Thyroid gland (tissue), 4 donors: ENCODE measurements at regions not wholly inside any gene's neighbourhood (a gene's known extent, or its start where the extent isn't known, plus 50 kb on each side); places are given as distances from the start of the nearest gene placed in this dataset.

ENCODE experiments used
- POLR2A ChIP-seq, 2 donors: fragments of 450-650 bp; IDR thresholded peaks; one replicate each; pipeline ENCODE4 v1.6.1; 2017; ENCODE audit warnings: antibody characterized with exemption in 2 of 2, mild to moderate bottlenecking in 2 of 2, moderate library complexity in 1 of 2
- TF ChIP-seq, protein P1 (sequence below), 6 experiments: fragments of 200-600 bp in 3 of 6; fragments of 450-650 bp in 3 of 6; sonication (generic) in 3 of 6; IDR thresholded peaks; one replicate each; pipeline ENCODE4 v1.5.1; 2016 to 2019; ENCODE audit warnings: antibody characterized with exemption in 6 of 6, mild to moderate bottlenecking in 2 of 6, inconsistent platforms in 1 of 6, moderate library complexity in 1 of 6

DNA sequence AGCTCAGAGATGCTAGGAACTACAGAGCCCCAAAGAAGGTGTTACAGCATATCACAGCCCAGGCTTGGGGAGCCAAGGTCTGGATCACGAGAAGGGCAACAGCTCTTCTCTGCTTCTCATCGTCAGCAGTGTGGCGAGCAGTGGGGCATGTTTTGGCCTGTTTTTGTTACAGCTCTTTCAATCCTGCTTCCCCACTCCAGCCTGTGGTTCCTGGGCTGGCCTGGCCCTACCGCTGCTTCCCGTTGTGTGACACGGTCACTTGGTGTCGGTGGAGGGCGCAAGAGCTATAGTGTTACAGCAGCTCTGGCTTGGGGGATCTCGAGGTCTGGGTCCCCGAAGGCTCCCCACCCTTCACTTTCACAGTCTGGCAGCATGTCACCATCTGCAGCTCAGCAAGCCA lies 870.2 kb downstream of the CBLN2 start:
- TF ChIP-seq POLR2A (IDR thresholded peaks at IDR 0.05), result no peak
- TF ChIP-seq, protein P1, sequence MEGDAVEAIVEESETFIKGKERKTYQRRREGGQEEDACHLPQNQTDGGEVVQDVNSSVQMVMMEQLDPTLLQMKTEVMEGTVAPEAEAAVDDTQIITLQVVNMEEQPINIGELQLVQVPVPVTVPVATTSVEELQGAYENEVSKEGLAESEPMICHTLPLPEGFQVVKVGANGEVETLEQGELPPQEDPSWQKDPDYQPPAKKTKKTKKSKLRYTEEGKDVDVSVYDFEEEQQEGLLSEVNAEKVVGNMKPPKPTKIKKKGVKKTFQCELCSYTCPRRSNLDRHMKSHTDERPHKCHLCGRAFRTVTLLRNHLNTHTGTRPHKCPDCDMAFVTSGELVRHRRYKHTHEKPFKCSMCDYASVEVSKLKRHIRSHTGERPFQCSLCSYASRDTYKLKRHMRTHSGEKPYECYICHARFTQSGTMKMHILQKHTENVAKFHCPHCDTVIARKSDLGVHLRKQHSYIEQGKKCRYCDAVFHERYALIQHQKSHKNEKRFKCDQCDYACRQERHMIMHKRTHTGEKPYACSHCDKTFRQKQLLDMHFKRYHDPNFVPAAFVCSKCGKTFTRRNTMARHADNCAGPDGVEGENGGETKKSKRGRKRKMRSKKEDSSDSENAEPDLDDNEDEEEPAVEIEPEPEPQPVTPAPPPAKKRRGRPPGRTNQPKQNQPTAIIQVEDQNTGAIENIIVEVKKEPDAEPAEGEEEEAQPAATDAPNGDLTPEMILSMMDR (IDR thresholded peaks at IDR 0.05), result no peak
